ENCODE measurements at regions not wholly inside any gene's neighbourhood (a gene's known extent, or its start where the extent isn't known, plus 50 kb on each side); places are given as distances from the start of the nearest gene placed in this dataset.

DNA sequence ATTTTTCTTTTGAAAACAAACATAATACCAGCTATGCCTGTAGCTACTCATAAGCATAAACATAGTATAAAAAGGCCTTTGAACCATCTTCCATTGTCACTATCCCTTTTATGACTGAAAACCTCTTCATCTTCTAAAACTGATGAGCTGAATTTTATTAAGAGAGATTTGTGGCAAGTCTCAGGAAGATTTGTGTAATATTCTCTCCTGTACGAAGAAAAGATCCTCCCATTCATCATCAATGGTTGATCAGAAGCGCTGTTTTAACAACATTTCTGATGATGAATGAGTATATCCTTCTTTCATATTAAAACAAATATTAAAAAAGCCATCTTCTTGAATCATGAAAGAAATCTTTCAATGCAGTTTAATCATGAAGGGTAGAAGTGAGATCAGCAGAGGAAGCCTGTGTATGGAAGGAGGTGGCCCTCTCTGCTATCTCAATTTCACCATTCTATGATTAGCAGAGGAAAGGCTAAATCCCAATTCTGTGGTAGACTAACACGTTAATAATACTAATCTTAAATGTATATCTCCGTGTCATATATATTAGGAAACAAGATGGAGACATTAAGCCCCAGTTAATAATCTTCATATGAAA is 430.2 kb downstream of the FRK start:
- H3K14ac ChIP-seq (ENCODE audit: insufficient read length), result no peak overlapping the region
- H3K9ac ChIP-seq (replicated peaks in 1 of 4; ENCODE audit: extremely low read depth in 1 of 4, low read depth in 3 of 4, low read length in 3 of 4), result no peak overlapping the region
- no peak overlapping the region for H3K27ac ChIP-seq (ENCODE audit: low read depth, low read length)
- H4K91ac ChIP-seq (replicated peaks; ENCODE audit: insufficient read length, low read length), result no peak overlapping the region
- no peak overlapping the region for H3K23ac ChIP-seq (ENCODE audit: insufficient read length)
- no peak overlapping the region for H3K4me3 ChIP-seq (ENCODE audit: extremely low read depth in 1 of 4, insufficient read depth in 2 of 4, low read depth in 3 of 4, low read length in 4 of 4)
- H3K9me3 ChIP-seq (ENCODE audit: insufficient read depth in 2 of 2, low read depth in 1 of 2, low read length in 1 of 2), result no peaks in the 10 kb centered on the region
- no peaks in the 10 kb centered on the region for H3K36me3 ChIP-seq (ENCODE audit: control insufficient read depth in 2 of 4, insufficient read depth in 4 of 4, low read length in 3 of 4)
- H2AK5ac ChIP-seq (ENCODE audit: low read depth, low read length), result no peak overlapping the region
- no peak overlapping the region for H2BK20ac ChIP-seq (ENCODE audit: low read length)
- H3K27me3 ChIP-seq (replicated peaks in 1 of 4; ENCODE audit: control insufficient read depth in 3 of 4, extremely low read depth in 1 of 4, insufficient read depth in 3 of 4, low read length in 3 of 4), result no peaks in the 10 kb centered on the region
- H2BK12ac ChIP-seq (ENCODE audit: low read depth, low read length), result no peak overlapping the region
- 85% methylated on average over 4 of the region's 4 CpGs; no CpG with 5 or more reads in 1 of the 2 experiments for WGBS, 2 experiments (ENCODE audit: extremely low coverage in 1 of 2, insufficient coverage in 1 of 2, insufficient read length in 1 of 2, insufficient replicate concordance in 2 of 2, low coverage in 1 of 2, low lambda C conversion rate in 2 of 2, missing lambda C conversion rate in 1 of 2)
- no peak overlapping the region for H4K5ac ChIP-seq (ENCODE audit: insufficient read length, low read depth, low read length)
- no peak overlapping the region for H3K56ac ChIP-seq (replicated peaks; ENCODE audit: insufficient read length, low read depth, low read length)
- no peak overlapping the region for H2AFZ ChIP-seq (ENCODE audit: low read length)
- no peak overlapping the region for H3K4ac ChIP-seq (replicated peaks; ENCODE audit: insufficient read length, low read depth, low read length)
- FAIRE-seq, result no peak
- H2BK5ac ChIP-seq (ENCODE audit: low read depth, low read length), result no peak overlapping the region
- no peak overlapping the region for H3K4me2 ChIP-seq (ENCODE audit: insufficient read depth in 1 of 2, low read depth in 2 of 2, low read length in 2 of 2)
- H2BK120ac ChIP-seq (replicated peaks; ENCODE audit: low read depth, low read length), result no peak overlapping the region
- H3K79me2 ChIP-seq (ENCODE audit: control insufficient read depth in 1 of 2, insufficient read depth in 2 of 2, low read length in 2 of 2), result no peaks in the 10 kb centered on the region
- H4K20me1 ChIP-seq (replicated peaks in 1 of 2; ENCODE audit: control insufficient read depth in 1 of 2, insufficient read depth in 2 of 2, low read length in 2 of 2), result no peaks in the 10 kb centered on the region
- TF ChIP-seq NANOG (IDR thresholded peaks at IDR 0.05; ENCODE audit: insufficient read depth, low read depth, low read length, poor library complexity, severe bottlenecking), result no peak
- TF ChIP-seq YY1 (IDR thresholded peaks at IDR 0.05; ENCODE audit: low read depth, low read length), result no peak
- no peak for TF ChIP-seq TBP (IDR thresholded peaks at IDR 0.05; ENCODE audit: low read depth, low read length)
- TF ChIP-seq SP1 (IDR thresholded peaks at IDR 0.05; ENCODE audit: low read depth, low read length), result no peak
- TF ChIP-seq, protein P1, sequence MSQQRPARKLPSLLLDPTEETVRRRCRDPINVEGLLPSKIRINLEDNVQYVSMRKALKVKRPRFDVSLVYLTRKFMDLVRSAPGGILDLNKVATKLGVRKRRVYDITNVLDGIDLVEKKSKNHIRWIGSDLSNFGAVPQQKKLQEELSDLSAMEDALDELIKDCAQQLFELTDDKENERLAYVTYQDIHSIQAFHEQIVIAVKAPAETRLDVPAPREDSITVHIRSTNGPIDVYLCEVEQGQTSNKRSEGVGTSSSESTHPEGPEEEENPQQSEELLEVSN (IDR thresholded peaks at IDR 0.05), result no peak
- ChIA-PET CTCF (ENCODE audit: partially characterized antibody) (interaction anchor here (1.4 kb wide), 1 partner anchor 266 kb away, joined by 3 read pairs; no protein-coding TSS in a partner anchor), POLR2A (ENCODE audit: partially characterized antibody) (no interaction called here)
- no peaks in the 10 kb centered on the region for H3K23me2 ChIP-seq (ENCODE audit: low read depth, low read length)
- no peak overlapping the region for H2BK15ac ChIP-seq (ENCODE audit: low read length)
- no peaks in the 10 kb centered on the region for H3K4me1 ChIP-seq (replicated peaks in 1 of 4; ENCODE audit: control insufficient read depth in 3 of 4, insufficient read depth in 4 of 4, low read length in 3 of 4)
- H4K8ac ChIP-seq (ENCODE audit: extremely low read depth, insufficient read depth, low read length), result no peak overlapping the region
- no peak overlapping the region for H3K18ac ChIP-seq (ENCODE audit: extremely low read depth, low read length)
- DNase-seq (ENCODE audit: low read depth in 1 of 2, low spot score in 2 of 2), result no peak
- no peaks in the 10 kb centered on the region for H3K79me1 ChIP-seq (ENCODE audit: low read depth, low read length)
